NCI-H2171 (cell line): ENCODE measurements at regions not wholly inside any gene's neighbourhood (a gene's known extent, or its start where the extent isn't known, plus 50 kb on each side); places are given as distances from the start of the nearest gene placed in this dataset.

Experiments
- DNase-seq: peaks from one replicate; lab custom pipeline; 2025; lab: John Stamatoyannopoulos, UW

- no peak for DNase-seq
These were observed 2350.9 kb upstream of the WWC1 start for GRCh38 chr5:165940541-165940940.

- no peak for DNase-seq
These were observed 2334.6 kb upstream of the WWC1 start for GRCh38 chr5:165956854-165957253.

GRCh38 chr5:165981671-165982070 is 2309.8 kb upstream of the WWC1 start:
- no peak for DNase-seq

GRCh38 chr5:165996201-165996875 is 2295.1 kb upstream of the WWC1 start:
- DNase-seq, result no peak

- no peak for DNase-seq
These were observed 2291.6 kb upstream of the WWC1 start for GRCh38 chr5:165999693-166000320.

GRCh38 chr5:166004006-166004405 is 2287.4 kb upstream of the WWC1 start:
- no peak for DNase-seq

DNA sequence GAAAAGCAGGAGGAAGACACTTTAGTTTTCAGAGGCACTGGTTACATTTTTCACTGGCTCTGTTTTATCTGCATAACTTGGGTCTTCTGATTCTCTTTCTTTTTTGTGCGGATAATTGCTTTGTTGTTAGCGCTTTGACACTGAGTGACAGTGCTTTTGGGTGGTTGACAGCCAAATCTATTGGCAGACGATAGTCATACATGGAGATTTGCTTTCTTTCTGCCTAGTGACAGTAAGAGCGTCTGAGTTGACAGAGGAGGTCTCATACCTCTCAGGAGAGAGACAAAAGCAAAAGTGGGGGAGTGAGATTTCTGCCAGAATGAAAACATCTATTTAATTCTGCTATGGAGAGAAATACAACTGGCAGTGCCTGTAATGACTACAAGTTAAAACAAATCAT is 2278.0 kb upstream of the WWC1 start:
- no peak for DNase-seq

GRCh38 chr5:166014256-166014655 is 2277.2 kb upstream of the WWC1 start:
- DNase-seq, result no peak

- DNase-seq, result no peak
These were observed 2272.7 kb upstream of the WWC1 start for GRCh38 chr5:166018716-166019115.

DNA sequence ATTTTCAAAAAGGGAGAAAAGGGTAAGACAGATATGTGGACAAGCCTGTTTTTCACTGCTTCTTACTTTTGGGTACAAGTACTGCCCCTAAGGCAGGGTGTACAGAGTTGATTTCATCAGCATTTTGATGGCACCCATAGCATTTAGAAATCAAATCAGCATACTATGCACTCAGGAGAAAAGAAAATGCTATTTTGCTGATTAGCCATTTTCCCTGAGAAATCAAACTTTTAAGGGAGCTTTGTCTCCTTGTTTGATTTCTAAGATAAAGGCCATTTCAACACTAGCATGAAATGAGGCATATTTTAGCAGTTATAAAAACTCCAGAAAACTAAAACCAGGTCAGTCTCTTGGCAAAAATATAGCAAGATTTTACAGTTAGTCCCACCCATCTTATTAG is 2269.4 kb upstream of the WWC1 start:
- DNase-seq, result no peak

DNA sequence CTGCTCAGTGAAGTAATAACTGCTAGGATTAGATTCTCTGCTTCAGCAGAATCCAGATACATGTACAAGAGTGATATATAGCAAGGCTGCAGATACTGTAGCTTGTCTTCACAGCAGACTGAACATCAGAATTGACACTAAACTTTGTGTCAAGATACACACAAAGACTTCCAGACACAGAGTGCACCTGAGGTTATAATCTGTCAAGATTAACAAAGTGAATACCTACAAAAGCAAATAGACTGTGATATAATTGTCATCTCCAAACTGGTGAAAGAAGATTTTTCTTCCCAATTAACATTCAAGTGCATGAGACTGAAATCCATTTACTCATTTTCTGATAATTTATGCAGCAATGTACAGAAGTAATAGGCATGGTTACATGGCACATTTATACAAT is 2266.5 kb upstream of the WWC1 start:
- no peak for DNase-seq

- DNase-seq, result no peak
These were observed 2263.9 kb upstream of the WWC1 start for GRCh38 chr5:166027582-166027981.

DNA sequence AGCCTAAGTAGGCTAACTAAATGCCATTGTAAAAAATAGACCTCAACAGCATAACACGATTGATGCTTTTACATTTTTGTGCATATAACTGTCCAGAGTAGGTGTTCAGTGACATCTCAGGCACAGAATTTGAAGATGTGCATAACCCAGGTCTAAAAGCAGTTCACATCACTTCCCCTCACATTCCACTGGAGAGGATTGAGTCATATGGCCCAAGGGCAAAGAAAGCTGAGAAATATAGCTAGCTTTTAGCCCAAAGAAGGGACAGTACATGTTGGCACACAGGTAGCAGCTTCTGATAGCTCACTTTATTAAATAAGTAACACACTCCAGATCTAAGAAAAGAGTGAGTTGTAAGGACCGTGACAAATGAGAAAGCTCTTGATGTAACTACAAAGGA is 2259.5 kb upstream of the WWC1 start:
- DNase-seq, result no peak

DNA sequence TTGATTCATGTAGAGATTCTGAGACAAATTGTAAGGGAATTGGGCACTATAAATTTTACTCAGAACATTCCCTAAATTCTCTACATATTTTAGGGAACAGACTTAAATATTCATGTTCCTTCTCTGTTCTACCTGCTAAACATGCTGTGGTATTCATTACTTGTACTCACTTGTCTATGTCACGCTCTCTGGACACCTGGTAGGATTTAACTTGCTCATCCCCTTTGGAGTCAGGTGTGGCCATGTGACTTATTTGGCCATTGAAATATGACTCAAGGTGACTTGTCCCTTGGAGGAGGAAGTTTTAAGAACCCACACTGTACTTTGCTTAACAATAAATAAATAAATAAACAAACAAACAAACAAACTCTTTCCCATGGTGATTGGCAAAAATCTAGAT is 2258.8 kb upstream of the WWC1 start:
- no peak for DNase-seq

DNA sequence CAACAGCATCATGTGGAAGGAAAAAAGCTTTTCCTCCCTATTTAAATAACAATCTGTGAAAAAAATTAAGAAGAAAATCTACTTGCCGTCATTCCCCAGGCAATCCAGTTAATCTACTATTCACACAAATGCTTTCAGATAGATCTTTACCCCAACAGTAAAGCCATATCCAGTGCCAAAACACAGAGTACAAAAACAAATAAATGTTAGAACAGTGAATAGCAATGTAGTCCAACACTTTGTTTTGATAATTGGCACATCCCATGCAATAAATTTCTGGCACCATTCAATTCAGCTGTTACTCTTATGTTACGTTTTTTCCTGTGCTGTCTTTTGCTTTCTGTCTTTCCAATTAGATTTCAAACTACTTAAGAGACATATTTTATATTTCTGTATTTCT is 2245.5 kb upstream of the WWC1 start:
- DNase-seq, result no peak

DNA sequence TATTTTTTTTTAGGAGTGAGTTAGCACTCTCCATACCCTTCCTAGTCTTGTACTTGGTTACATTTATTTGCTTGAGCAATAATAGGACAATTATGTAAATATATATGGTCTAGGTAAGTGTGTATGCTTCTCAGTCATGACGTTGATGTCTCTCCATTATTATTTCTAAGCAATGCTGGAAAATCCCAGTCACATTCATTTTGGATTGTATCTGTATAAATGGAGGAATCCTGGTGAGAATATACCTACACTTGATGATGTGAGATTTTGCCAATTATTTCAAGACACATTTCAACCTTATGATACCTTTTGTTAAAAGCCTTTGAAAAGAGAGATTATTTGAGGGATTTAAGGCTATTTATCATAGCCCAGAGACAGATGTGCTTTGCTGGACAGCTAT is 2244.5 kb upstream of the WWC1 start:
- no peak for DNase-seq

GRCh38 chr5:166050531-166050930 is 2240.9 kb upstream of the WWC1 start:
- no peak for DNase-seq

GRCh38 chr5:166058660-166059059 is 2232.8 kb upstream of the WWC1 start:
- no peak for DNase-seq

GRCh38 chr5:166062094-166062493 is 2229.4 kb upstream of the WWC1 start:
- no peak for DNase-seq

- no peak for DNase-seq
These were observed 2228.7 kb upstream of the WWC1 start for GRCh38 chr5:166062719-166063118.

GRCh38 chr5:166063261-166063660 is 2228.2 kb upstream of the WWC1 start:
- no peak for DNase-seq

- no peak for DNase-seq
These were observed 2222.7 kb upstream of the WWC1 start for GRCh38 chr5:166068547-166069335.

DNA sequence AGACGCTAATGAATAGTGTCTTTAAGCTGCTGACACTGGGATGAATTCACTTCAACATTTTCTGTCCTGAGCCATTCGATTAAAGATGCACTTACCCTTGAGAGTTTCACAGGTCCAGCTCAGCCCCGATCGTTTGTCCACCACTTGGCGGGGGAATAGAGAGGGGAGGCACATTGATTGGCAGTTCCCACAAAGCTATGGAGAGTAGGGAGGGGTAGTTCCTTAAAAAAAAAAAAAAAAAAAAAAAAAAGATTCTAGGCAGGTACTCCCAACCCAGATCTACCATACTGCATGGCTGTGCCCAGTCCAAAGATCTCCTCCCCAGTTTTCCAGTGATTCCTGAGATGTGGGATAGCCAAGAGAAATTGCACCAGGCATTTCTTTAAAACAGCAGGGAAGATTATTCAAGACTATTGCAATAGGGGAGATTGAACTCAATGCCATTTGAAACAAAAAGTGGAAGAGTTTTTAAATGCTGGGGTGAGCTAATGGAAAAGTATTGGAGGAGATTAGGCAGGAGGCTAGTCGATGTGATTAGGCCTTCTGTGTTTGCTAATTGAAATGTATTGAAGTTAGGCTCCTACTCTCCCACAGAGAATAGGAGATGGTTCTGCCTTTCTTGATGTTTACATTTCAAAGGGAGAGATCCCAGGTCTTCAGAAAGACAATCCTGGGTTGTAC is 2217.4 kb upstream of the WWC1 start:
- DNase-seq, result no peak
